Dendritic cell treated with granulocyte-macrophage colony-stimulating factor and Interleukin-4, amounts not matched to agents 40 ng/mL and 50 ng/mL, for 4 days (primary cell): ENCODE measurements at regions not wholly inside any gene's neighbourhood (a gene's known extent, or its start where the extent isn't known, plus 50 kb on each side); places are given as distances from the start of the nearest gene placed in this dataset.

Experiments used
- H3K27ac Mint-ChIP-seq: one replicate; pipeline ENCODE4 v1.8.0; 2022; ENCODE audit warnings: mild to moderate bottlenecking, mixed read lengths
- H3K27me3 Mint-ChIP-seq: one replicate; pipeline ENCODE4 v1.8.0; 2022; ENCODE audit warnings: mild to moderate bottlenecking, mixed read lengths
- H3K36me3 Mint-ChIP-seq: one replicate; pipeline ENCODE4 v1.8.0; 2022; ENCODE audit warnings: low read depth, mixed read lengths
- H3K4me1 Mint-ChIP-seq: one replicate; pipeline ENCODE4 v1.8.0; 2022; ENCODE audit warnings: low read depth, mixed read lengths
- H3K4me3 Mint-ChIP-seq: one replicate; pipeline ENCODE4 v1.8.0; 2022; ENCODE audit warnings: mild to moderate bottlenecking, moderate library complexity, mixed read lengths
- H3K9me3 Mint-ChIP-seq: one replicate; pipeline ENCODE4 v1.8.0; 2022; ENCODE audit warnings: mixed read lengths
- intact Hi-C: fragments of 100-400 bp; cut with micrococcal nuclease; formaldehyde crosslinking; loops from one replicate; pipeline ENCODE4 v1.15.0; 2022

GRCh38 chr12:68410018-68410660, 78.0 kb upstream of the MDM1 start:
- Mint-ChIP-seq H3K36me3 (no peaks in the 10 kb centered on the region), H3K4me3 (no peak overlapping the region), H3K9me3 (no peaks in the 10 kb centered on the region), H3K27me3 (no peaks in the 10 kb centered on the region), H3K4me1 (peaks cover 33% of the 10 kb centered on the region), H3K27ac (no peak overlapping the region)
- intact Hi-C loops = no loop called here

- intact Hi-C loops = no loop called here
- Mint-ChIP-seq H3K27me3 (no peaks in the 10 kb centered on the region), H3K4me1 (peaks cover 21% of the 10 kb centered on the region), H3K4me3 (no peak overlapping the region), H3K36me3 (no peaks in the 10 kb centered on the region), H3K9me3 (no peaks in the 10 kb centered on the region), H3K27ac (no peak overlapping the region)
Measured at GRCh38 chr12:68411371-68411770, 79.2 kb upstream of the MDM1 start.

GRCh38 chr12:68414988-68415387, 82.8 kb upstream of the MDM1 start:
- H3K4me3 Mint-ChIP-seq = no peak overlapping the region
- H3K27me3 Mint-ChIP-seq = no peaks in the 10 kb centered on the region
- intact Hi-C loops = no loop called here
- no peaks in the 10 kb centered on the region for H3K36me3 Mint-ChIP-seq
- no peaks in the 10 kb centered on the region for H3K9me3 Mint-ChIP-seq
- H3K4me1 Mint-ChIP-seq = peaks cover 20% of the 10 kb centered on the region
- H3K27ac Mint-ChIP-seq = no peak overlapping the region

GRCh38 chr12:68416350-68416749, 84.2 kb upstream of the MDM1 start:
- H3K4me3 Mint-ChIP-seq = no peak overlapping the region
- no peak overlapping the region for H3K27ac Mint-ChIP-seq
- peaks cover 11% of the 10 kb centered on the region for H3K4me1 Mint-ChIP-seq
- intact Hi-C loops = no loop called here
- no peaks in the 10 kb centered on the region for H3K27me3 Mint-ChIP-seq
- no peaks in the 10 kb centered on the region for H3K9me3 Mint-ChIP-seq
- no peaks in the 10 kb centered on the region for H3K36me3 Mint-ChIP-seq

GRCh38 chr12:68416826-68417225, 84.7 kb upstream of the MDM1 start:
- Mint-ChIP-seq H3K36me3 (no peaks in the 10 kb centered on the region), H3K27me3 (no peaks in the 10 kb centered on the region), H3K4me1 (peaks cover 10% of the 10 kb centered on the region), H3K4me3 (no peak overlapping the region), H3K9me3 (no peaks in the 10 kb centered on the region), H3K27ac (peak overlapping the region; percentile 37)
- intact Hi-C loops = no loop called here

- Mint-ChIP-seq H3K9me3 (no peaks in the 10 kb centered on the region), H3K4me1 (peaks cover 10% of the 10 kb centered on the region), H3K27ac (no peak overlapping the region), H3K36me3 (no peaks in the 10 kb centered on the region), H3K4me3 (no peak overlapping the region), H3K27me3 (no peaks in the 10 kb centered on the region)
- intact Hi-C loops = no loop called here
Measured at GRCh38 chr12:68418137-68418460, 85.9 kb upstream of the MDM1 start.

GRCh38 chr12:68420225-68421010, 88.3 kb upstream of the MDM1 start:
- no peaks in the 10 kb centered on the region for H3K9me3 Mint-ChIP-seq
- no peaks in the 10 kb centered on the region for H3K27me3 Mint-ChIP-seq
- H3K4me3 Mint-ChIP-seq = no peak overlapping the region
- intact Hi-C loops = no loop called here
- H3K27ac Mint-ChIP-seq = no peak overlapping the region
- no peaks in the 10 kb centered on the region for H3K36me3 Mint-ChIP-seq
- H3K4me1 Mint-ChIP-seq = peaks cover 10% of the 10 kb centered on the region

GRCh38 chr12:68422159-68422558, 90.0 kb upstream of the MDM1 start:
- Mint-ChIP-seq H3K27me3 (no peaks in the 10 kb centered on the region), H3K4me1 (peaks cover 6% of the 10 kb centered on the region), H3K9me3 (no peaks in the 10 kb centered on the region), H3K4me3 (no peak overlapping the region), H3K36me3 (no peaks in the 10 kb centered on the region), H3K27ac (no peak overlapping the region)
- intact Hi-C loops = no loop called here

- Mint-ChIP-seq H3K27me3 (no peaks in the 10 kb centered on the region), H3K4me1 (no peaks in the 10 kb centered on the region), H3K4me3 (no peak overlapping the region), H3K9me3 (no peaks in the 10 kb centered on the region), H3K27ac (no peak overlapping the region), H3K36me3 (no peaks in the 10 kb centered on the region)
- intact Hi-C loops = no loop called here
Measured at GRCh38 chr12:68422956-68423574, 90.9 kb upstream of the MDM1 start.

GRCh38 chr12:68425998-68426397, 93.8 kb upstream of the MDM1 start:
- no peak overlapping the region for H3K27ac Mint-ChIP-seq
- H3K27me3 Mint-ChIP-seq = no peaks in the 10 kb centered on the region

GRCh38 chr12:68428211-68428610, 96.0 kb upstream of the MDM1 start:
- Mint-ChIP-seq H3K4me3 (no peak overlapping the region), H3K9me3 (no peaks in the 10 kb centered on the region), H3K4me1 (no peaks in the 10 kb centered on the region), H3K27me3 (no peaks in the 10 kb centered on the region), H3K27ac (no peak overlapping the region), H3K36me3 (no peaks in the 10 kb centered on the region)
- intact Hi-C loops = no loop called here

More at GRCh38 chr12:68425998-68426397, 93.8 kb upstream of the MDM1 start:
- Mint-ChIP-seq H3K4me1 (no peaks in the 10 kb centered on the region), H3K4me3 (no peak overlapping the region), H3K9me3 (no peaks in the 10 kb centered on the region), H3K36me3 (no peaks in the 10 kb centered on the region)
- intact Hi-C loops = no loop called here

GRCh38 chr12:68428724-68429501, 96.8 kb upstream of the MDM1 start:
- Mint-ChIP-seq H3K36me3 (no peaks in the 10 kb centered on the region), H3K27ac (no peak overlapping the region), H3K4me3 (no peak overlapping the region), H3K4me1 (no peaks in the 10 kb centered on the region), H3K27me3 (no peaks in the 10 kb centered on the region), H3K9me3 (no peaks in the 10 kb centered on the region)
- intact Hi-C loops = no loop called here

- no peaks in the 10 kb centered on the region for H3K27me3 Mint-ChIP-seq
- intact Hi-C loops = no loop called here
- H3K36me3 Mint-ChIP-seq = no peaks in the 10 kb centered on the region
- H3K9me3 Mint-ChIP-seq = peaks cover 2% of the 10 kb centered on the region
- H3K4me1 Mint-ChIP-seq = no peaks in the 10 kb centered on the region
- H3K4me3 Mint-ChIP-seq = no peak overlapping the region
- no peak overlapping the region for H3K27ac Mint-ChIP-seq
Measured at GRCh38 chr12:68429696-68430095, 97.5 kb upstream of the MDM1 start.

GRCh38 chr12:68431786-68432185, 99.6 kb upstream of the MDM1 start:
- no peaks in the 10 kb centered on the region for H3K27me3 Mint-ChIP-seq
- no peaks in the 10 kb centered on the region for H3K4me1 Mint-ChIP-seq
- intact Hi-C loops = no loop called here
- H3K4me3 Mint-ChIP-seq = no peak overlapping the region
- no peaks in the 10 kb centered on the region for H3K36me3 Mint-ChIP-seq
- no peak overlapping the region for H3K27ac Mint-ChIP-seq
- peaks cover 13% of the 10 kb centered on the region for H3K9me3 Mint-ChIP-seq
